HK-2 (cell line): ENCODE measurements at regions not wholly inside any gene's neighbourhood (a gene's known extent, or its start where the extent isn't known, plus 50 kb on each side); places are given as distances from the start of the nearest gene placed in this dataset.

Experiments
- DNase-seq: peaks from one replicate; pipeline ENCODE4 v3.0.0-alpha.2; 2018; ENCODE audit not compliant: unreplicated experiment

DNA sequence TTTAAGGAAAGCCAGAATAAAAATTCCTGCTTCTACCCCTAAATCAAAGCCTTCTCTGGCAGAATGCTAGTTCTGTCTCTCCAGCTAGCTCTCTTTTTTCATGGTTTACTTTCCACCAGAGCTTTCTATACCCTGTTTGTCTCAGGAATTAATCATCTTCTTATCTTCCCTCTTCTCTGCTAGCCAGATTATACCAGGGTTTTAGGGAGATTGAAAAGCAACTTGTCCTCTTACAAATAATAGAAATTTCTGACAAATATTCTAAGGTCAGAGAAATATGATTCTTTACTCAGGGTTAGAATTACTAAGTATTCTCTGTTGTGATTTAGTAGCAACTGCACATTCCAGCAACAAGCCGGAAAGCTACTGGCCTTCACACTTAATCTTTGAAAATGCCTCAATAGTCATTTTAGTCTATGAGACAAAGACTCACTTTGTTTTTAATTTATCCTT, 166.4 kb downstream of the TANC2 start:
- DNase-seq, result no peak

DNA sequence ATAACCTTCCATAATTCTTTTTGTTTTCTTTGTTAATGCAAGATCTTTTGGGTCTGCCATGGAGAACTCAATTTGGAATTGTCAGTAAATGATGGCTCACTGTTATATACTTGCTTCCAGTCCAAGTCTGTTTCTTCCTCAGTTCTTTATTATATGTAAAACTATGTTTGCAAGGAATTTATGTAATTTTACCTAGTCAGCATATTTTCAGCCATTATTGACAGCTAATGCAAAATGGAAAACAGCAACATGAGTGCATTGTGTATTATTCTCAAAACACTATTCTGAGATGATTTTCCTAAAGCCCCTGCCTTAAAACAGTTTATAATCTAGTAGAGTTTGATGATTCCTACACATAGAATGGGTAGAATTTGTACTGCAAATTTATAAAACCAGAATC, 167.5 kb downstream of the TANC2 start:
- no peak for DNase-seq

DNA sequence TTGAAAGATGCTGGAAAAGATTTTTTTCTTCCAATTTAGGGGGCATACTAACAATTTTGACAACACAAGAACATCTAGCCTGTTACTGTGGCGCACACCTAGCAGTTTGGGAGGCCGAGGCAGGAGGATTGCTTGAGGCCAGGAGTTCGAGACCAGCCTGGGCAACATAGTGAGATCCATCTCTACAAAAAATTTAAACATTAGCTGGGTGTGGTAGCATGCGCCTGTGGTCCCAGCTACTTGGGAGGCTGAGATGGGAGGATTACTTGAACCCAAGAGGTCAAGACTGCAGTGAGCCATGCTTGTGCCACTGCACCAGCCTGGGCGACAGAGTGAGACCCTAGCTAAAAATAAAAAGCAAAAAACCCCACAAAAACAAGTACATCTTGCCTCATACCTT, 168.8 kb downstream of the TANC2 start:
- no peak for DNase-seq

DNA sequence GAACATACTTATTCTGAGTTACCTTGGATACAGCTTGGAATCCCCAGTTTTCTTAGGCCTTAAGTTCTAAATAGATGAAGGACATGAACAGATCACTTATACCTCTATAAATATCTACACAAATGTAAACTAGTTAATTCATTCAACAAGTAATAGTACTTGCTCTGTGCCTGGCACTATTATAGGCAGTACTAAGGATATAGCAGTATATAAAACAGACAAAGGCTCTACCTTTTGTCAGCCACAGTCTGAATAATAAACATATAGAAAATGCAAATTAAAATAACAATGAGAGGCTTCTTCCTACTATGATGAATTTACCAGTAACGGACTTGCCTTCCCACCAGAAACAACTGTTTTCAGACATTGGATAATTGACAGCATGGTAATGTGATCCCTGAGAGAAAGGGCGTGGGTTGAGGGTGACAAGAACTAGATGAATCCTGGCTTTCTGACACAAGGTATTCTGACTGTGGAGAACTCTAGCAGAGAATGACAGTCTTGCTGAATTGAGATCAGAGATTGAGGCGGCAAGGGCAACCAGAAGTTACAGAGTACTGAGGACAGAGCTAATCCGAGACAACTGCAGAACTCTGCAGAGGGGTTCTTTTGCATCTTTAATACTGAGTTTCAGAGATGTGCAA, 170.5 kb downstream of the TANC2 start:
- DNase-seq, result no peak

DNA sequence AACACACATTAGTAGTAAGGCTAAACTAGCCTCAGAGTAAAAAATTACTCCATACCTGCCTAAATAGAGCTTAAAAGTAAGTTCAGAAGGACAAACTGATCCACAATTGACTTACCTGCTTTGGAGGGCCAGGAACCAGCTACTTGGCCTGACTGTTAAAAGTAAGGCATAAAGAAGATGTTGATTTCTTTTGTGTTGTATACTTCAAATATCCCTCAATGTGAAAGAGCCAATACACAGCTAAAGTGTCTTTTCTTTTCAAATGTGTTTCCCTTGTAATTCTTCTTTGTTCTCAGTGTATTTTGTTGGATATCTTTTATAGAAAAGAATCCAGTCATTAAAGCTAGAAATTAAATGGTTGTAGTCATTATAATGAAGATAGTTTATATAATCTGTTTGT, 171.1 kb downstream of the TANC2 start:
- DNase-seq, result no peak

DNA sequence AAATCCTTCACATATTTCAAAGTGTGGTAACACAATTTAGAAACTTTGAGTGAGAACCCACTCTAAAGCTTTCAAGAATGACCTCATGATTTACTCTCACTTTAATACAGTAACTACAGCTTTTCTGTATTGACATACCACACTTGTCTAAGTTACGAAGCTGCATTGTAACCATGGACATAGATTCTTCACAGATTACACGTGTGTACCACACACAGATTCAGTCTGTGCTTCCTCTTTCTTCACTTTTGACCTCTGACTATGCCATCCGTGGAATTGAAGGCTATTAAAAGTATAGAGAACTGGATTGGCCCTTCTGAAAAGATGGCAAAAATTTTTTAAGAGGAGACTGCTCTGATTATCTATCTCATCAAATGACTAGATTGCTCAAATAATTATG, 172.7 kb downstream of the TANC2 start:
- no peak for DNase-seq

DNA sequence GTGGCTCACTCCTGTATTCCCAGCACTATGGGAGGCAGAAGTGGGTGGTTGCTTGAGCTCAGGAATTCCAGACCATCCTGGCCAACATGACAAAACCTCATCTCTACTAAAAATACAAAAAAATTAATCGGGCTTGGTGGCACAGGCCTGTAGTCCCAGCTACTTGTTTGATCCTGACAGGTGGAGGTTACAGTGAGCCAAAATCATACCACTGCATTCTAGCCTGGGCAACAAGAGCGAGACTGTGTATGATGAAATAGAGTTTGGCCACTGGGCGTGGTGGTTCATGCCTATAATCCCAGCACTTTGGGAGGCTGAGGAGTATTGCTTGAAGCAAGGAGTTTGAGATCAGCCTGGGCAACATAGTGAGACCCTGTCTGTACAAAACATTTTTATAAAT, 173.3 kb downstream of the TANC2 start:
- DNase-seq, result no peak

DNA sequence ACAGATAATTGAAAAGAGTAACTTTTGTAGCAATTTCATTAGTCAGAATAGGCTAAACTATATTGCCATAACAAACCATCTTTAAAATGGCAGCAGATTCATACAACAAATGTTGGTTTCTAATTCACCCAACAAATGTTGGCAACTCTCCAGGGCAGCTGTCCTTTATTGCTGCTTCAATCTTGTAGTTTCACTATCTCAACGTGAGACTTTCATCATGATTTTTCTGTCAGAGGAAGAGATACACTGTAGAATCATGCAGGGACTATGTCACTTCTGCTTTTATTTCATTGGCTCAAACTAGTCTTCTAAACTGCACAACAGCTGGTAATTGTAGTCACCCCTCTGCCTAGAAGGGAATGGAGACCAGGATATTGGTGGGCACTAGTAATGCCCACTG, 174.2 kb downstream of the TANC2 start:
- DNase-seq, result no peak

DNA sequence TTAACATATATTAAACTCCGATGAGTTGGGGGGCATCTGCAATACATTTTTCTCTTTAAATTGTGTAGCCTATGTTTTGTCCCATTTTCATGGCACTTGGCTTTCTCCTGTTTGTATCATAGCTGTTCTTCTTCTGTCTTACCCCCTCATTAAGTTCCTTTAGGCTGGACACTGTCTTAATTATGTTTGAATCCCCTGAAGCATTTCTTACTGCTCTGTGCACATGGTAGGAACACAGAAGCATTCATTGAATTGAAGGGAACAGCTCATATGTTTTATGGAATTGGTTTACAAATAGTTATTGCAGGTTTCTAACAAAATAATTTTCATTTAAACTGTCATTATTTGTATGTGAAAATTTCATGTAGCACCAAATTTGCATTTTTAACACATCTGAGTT, 176.8 kb downstream of the TANC2 start:
- no peak for DNase-seq

DNA sequence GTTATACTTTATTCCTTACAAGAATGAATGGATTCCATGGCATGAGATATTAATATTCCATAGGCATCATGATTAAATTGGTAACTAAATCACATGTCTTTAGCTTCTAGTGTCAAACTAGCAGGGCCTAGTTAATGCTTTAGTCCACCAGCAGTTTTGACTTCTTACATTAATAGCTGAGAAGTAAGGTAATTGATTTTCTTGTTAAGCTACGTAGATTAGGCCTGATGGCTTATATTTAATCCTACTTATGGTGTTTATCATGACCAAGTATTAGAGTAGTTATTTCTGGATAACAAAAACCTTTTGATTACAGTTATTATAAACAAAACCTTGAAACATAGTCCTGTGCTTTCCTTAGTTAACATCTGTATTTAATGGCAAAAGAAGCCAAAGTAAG, 184.5 kb downstream of the TANC2 start:
- DNase-seq, result no peak

DNA sequence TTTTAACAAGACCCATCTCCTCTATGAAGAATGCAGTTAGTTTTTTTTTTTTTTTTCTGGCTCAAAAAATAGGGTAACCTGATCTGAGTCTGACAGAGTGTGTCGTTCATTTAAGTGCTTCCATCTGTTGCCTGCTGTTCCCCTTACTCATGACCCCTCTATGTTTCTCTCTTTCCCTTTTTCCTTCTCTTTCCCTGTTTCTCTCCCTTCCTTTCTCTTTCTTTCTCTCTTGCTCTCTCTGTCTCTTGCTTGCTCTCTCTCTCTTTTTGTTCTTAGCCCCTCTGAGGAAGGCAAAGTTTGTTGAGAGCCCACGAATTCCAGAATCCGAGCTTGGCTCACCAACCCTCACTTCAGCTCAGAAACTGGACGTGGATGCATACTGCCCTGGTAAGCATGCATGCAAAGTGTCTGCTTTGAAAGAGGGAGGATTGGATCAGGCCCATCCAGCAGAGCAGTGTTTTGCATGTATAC, 185.0 kb downstream of the TANC2 start:
- DNase-seq, result no peak

DNA sequence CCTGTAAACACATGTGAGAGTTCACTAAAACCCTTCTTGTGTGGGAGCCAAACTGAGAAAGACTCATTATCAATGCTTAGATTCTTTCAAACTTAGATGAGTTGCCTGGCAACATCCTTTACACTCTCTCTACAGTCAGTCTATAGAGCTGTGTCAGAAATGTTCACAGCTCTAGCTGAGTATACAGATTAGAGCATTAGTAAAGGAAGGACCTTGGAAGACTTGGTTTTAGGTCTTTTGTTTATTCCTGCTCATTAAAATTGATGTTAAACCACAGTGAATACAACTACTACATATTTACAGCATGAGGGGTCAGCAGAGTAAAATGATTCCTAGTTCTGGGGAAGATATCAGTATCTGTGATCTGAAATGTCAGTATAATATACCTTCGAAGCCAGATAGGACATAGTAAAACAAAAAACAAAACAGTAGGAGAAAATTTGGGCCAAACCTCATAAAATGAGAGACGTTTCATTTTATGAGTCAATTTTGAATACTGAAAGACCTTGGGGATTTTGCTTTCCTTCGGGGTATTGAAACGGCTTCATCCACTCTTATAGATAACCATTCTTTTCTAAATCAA, 186.0 kb downstream of the TANC2 start:
- no peak for DNase-seq

DNA sequence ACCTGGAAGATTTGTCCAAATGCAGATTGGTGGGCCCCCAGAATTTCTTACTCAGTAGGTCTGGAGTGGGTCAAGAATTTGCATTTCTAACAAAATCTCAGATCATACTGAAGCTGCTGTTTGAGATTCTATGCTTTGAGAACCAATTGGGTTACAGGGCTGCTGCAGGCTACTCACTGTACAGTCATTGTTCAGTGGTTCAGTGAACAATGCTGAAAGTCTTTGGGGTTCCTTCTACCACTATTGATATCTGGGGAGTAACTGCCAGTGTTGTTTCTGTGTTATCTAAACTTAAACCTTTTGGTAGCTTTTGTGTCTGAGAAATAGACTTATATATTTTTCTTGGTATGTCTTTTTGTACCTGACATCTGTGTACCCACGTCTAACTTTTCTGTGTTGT, 187.5 kb downstream of the TANC2 start:
- no peak for DNase-seq

DNA sequence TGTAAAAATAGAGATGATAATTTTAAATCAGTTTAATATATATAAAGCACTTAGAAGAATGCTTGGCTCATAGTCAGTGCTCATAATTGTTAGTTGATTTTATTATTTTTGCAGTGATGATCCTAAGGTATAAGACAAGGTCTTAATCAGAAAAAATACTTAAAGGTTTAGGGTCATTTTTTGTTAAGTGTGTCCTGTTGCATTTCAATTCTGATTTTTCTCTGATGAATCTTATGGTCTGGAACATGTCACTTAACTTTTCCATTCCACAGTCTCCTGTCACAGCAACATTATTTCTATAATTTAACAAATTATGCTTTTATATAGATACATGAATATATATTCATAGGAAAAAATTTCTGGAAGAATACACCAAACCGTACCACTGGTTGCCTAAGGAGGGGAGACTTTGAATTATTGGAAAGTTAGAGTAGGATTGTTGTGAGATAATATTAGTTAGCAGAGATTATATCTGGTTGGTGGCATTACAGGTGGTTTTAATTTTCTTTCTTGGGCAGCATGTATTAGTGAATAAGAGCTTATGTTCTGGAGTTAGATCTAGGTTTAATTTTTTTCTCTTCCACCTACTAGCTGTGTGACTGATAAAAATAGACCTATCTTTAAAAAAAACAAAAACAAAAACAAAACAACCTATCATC, 188.7 kb downstream of the TANC2 start:
- no peak for DNase-seq

DNA sequence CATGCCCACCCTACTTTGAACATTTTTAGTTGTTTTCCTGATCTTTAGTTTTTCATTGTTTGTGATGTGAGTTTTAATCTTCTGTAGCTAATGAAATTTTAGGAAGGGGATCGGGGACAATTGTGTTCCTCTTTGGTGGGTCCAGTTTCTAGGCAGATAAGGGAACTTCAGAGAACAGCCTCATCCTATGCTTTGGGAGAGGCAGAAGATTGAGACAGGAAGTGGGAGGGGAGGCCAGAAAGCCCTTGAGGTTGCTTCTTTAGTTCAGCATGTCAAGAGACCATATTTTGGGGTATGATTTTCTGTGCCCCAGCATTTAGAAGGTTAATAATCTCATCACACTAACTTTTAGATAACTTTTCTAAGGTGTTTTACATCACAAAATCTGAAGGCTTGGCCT, 191.0 kb downstream of the TANC2 start:
- no peak for DNase-seq

DNA sequence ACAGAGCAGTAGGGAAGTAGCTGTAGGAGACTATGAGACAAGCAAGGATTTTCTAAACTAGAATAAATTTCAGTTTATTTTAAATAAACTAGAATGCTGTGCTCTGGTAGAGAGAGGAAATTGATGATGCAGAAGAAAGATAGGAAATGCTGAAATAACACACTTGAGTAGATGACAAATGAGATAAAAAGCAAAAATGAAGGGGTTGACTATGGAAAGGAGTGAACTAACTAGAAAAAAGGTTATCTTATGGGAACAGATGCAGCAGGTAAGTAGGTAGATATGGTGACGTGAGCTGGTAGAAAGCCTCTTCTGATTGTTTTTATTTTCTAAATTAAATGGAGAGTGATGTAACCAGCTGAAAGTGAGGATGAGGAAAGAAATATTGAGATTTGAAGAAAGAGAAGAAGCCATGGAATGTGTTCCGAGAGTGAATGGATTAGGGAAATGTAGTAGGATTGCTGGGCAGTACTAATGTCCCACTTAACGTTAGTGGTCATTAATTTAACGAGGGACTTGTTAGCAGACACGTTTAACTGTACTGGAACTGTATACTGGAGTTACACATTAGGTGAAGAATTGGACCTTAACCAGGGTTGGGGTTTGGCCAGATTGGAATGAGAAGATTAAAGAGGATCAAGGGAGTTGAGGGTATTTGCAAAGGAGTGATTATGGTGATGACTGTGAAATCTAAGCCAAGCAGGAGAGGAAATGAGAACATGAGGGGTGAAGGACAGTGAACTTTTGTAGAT, 196.5 kb downstream of the TANC2 start:
- DNase-seq, result no peak

DNA sequence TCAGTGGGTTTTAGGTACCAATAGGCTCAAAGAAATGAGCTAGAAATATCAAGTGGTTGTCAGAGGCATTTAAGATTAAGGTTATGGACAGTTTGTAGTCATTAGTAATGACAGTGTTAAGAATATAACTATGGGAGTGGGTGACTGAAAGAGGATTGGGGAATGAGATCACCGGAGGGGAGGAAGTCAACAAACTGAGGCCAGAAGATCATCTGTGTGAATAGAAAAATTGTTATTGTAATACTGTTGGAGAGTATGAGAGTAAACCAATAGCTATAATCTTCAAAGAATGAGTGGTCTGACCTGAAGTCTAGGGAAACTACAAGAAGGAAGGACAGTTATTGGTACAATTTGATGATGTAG, 197.1 kb downstream of the TANC2 start:
- DNase-seq, result no peak

DNA sequence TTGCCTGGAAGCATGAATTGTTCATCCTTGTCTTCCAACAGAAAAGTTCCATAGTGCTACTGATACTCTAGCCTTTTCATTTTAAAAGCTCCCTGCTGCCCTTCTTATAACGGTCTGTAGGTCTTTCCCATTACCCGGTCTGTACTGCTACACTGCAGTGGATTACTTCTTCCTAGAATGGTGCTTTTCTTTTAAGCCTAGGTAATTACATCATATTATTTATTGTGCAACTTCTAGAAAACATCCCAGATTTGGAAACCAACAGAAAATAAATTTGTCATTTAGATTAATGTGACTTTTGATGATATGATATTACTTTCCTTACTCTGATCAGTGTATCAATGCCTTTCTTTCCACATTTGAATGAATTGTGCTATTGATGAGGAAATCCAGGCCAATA, 199.4 kb downstream of the TANC2 start:
- no peak for DNase-seq

DNA sequence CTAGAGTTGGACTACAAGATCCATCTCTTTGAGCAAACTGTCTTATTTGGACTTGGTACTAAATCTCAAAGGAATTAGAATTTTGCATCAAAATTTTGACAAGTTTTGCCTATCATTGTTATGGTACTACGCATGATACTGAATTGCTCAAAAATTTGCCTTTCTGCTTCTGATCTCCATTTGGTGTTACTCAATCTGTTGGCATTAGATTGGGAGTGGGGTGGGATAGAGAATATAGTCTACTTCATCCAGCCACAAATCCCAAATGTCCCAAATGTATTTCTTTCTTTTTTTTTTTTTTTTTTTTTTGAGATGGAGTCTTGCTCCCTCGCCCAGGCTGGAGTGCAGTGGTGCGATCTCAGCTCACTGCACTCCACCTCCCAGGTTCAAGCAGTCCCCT, 204.8 kb downstream of the TANC2 start:
- DNase-seq, result no peak

DNA sequence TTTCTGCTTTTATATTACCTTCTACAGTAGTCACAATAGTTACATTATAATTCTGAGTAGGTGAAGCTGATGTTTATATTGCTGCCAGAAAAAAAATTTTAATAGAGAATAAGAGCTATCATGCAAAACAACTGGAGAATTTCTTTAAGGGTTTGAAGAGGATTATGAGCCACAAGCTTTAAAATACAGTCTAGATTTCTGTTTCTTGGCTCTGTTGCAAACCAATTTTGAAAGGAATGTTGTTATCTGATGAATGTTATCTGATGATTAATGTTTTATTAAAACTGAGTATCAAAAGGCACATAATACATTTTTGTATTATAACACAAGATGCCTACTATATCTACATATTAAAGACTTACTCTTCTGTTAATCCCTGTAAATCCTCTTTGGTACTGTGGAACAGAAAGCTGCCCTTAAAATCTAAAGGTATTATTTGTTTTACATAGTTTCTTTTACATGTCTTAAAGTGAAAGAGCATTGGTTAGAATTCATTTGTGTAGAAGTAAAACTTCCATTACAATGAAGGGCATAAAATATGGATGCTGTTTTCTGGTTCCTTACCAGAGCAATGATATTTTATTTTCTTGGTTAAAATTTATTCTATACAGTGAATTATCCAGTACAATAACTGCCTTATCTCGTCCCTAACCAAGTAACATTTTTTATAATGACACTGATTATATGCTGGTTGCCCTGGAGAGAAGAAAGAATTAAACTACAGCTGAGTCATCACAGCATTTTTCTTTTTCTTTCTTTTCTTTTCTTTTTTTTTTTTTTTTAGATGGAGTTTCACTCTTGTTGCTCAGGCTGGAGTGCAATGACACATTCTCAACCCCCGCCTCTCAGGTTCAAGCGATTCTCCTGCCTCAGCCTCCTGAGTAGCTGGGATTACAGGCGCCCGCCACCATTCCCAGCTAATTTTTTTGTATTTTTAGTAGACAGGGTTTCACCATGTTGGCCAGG, 205.7 kb downstream of the TANC2 start:
- DNase-seq, result no peak

DNA sequence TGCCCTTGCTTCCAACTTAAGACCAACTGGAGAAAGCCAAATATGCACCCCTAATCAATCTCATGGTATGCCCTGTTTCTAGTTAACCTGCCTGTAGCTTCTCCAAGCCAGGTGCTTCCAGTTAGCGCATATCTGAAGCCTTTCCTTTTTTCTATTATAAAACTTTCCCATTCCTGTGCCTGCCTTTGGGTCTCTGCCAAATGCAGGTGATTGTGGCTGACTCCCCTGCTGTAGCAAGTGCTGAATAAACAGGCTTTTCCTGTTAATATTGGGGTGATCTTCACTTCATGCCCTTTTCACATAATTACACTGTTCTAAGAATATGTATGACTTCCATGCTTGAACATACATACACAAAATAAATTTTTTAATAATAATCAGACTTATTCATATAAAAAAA, 207.4 kb downstream of the TANC2 start:
- no peak for DNase-seq

DNA sequence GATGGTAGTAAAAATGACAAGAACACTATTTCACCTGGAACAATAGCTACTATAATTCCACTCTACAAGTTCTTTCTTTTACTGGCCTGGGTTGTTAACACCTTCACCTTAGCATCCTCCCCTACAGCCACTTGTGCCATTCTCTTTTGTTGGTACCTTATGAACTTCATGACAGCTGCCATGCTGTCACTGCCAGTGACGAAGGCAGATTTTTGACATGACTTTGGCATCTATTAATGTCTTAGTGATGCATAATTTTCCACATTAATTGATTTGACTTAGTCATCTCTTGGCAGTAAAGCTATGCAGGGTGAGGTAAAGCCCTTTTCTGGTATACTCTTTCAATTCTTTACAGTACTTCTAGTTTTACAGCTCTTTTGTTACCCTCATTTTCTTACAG, 207.9 kb downstream of the TANC2 start:
- DNase-seq, result no peak
